ENCODE measurements at regions not wholly inside any gene's neighbourhood (a gene's known extent, or its start where the extent isn't known, plus 50 kb on each side); places are given as distances from the start of the nearest gene placed in this dataset.

DNA sequence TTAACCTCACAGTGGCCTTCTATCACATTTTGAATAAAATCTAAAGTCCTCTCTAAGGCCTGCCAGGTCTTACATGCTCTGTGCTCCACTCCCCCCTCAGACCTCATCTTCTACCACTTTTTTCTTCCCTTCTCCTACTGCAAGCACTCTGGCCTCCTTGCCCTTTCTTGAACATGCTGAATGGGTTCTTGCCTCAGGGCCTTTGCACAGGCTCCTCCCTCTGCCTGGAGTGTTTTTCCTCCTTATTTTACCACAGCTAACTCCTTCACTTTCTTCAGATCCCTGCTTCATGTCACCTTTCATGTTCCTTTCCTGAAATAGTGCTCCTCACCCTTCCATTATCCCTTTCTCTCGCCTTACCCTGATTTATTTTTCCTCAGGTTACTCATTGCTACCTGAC lies 97.9 kb upstream of the FOXP4 start:
- no peaks in the 10 kb centered on the region for H3K9me3 ChIP-seq (ENCODE audit: control insufficient read depth, insufficient read depth, low read depth, low read length)
- H3K36me3 ChIP-seq (ENCODE audit: control insufficient read depth in 2 of 2, insufficient read depth in 1 of 2, low read length in 2 of 2) = no peaks in the 10 kb centered on the region
- H3K4me3 ChIP-seq (ENCODE audit: low read depth, low read length) = no peak overlapping the region
- CTCF ChIA-PET = interaction anchor here (1.0 to 8.7 kb wide), 6 partner anchors 17 to 176 kb away, joined by 3 to 86 read pairs (median 7); no protein-coding TSS in a partner anchor
- TF ChIP-seq YY2 (tag by site-specific recombination; IDR thresholded peaks at IDR 0.05) (no peak), ZNF707 (tag by site-specific recombination; IDR thresholded peaks at IDR 0.05) (no peak), ZNF623 (tag by site-specific recombination; IDR thresholded peaks at IDR 0.05) (peak; percentile 98), ZNF341 (tag by site-specific recombination; IDR thresholded peaks at IDR 0.05; ENCODE audit: low read depth) (peak; percentile 72), ZNF670 (tag by site-specific recombination; IDR thresholded peaks at IDR 0.05; ENCODE audit: low read depth) (no peak)
- POLR2A ChIA-PET = no interaction called here
- no peak overlapping the region for H3K27ac ChIP-seq (ENCODE audit: extremely low read depth, low read depth, low read length)
- H3K4me1 ChIP-seq (ENCODE audit: control insufficient read depth, insufficient read depth, low read length) = peaks cover 32% of the 10 kb centered on the region

- ChIA-PET POLR2A (interaction anchor here (0.6 to 1.7 kb wide), 2 partner anchors 12 to 284 kb away, joined by 3 to 4 read pairs; no protein-coding TSS in a partner anchor), CTCF (interaction anchor here (0.6 to 8.7 kb wide), 4 partner anchors 25 to 345 kb away, joined by 3 to 51 read pairs (median 7); no protein-coding TSS in a partner anchor)
- Histone ChIP-seq H3K27ac (ENCODE audit: extremely low read depth, low read depth, low read length) (peak overlapping the region; percentile 25), H3K4me1 (ENCODE audit: control insufficient read depth, insufficient read depth, low read length) (peaks cover 20% of the 10 kb centered on the region), H3K9me3 (ENCODE audit: control insufficient read depth, insufficient read depth, low read depth, low read length) (no peaks in the 10 kb centered on the region), H3K36me3 (ENCODE audit: control insufficient read depth in 2 of 2, insufficient read depth in 1 of 2, low read length in 2 of 2) (no peaks in the 10 kb centered on the region), H3K4me3 (ENCODE audit: low read depth, low read length) (no peak overlapping the region)
- no peak for TF ChIP-seq ZNF26 (tag by site-specific recombination; IDR thresholded peaks at IDR 0.05)
- TF ChIP-seq ZNF521 (tag by site-specific recombination; IDR thresholded peaks at IDR 0.05) = no peak
- TF ChIP-seq KLF9 (tag by site-specific recombination; IDR thresholded peaks at IDR 0.05; ENCODE audit: low read depth) = peak; percentile 66
- peak; percentile 98 for TF ChIP-seq ZNF624 (tag by site-specific recombination; IDR thresholded peaks at IDR 0.05)
- TF ChIP-seq ZNF664 (tag by site-specific recombination; IDR thresholded peaks at IDR 0.05) = no peak
- no peak for TF ChIP-seq ZNF514 (tag by site-specific recombination; IDR thresholded peaks at IDR 0.05)
- TF ChIP-seq ZNF677 (tag by site-specific recombination; IDR thresholded peaks at IDR 0.05) = peak; percentile 61; the same call in 1 of the 2 replicates
- TF ChIP-seq ZNF776 (tag by site-specific recombination; IDR thresholded peaks at IDR 0.05; ENCODE audit: borderline replicate concordance) = peak; percentile 93; the same call in 1 of the 2 replicates
- 0 out of 2 replicates have a peak, but pooled peaks have one; percentile 16 for TF ChIP-seq SCRT2 (tag by site-specific recombination; IDR thresholded peaks at IDR 0.05)
- TF ChIP-seq KLF7 (tag by site-specific recombination; IDR thresholded peaks at IDR 0.05; ENCODE audit: borderline replicate concordance) = peak; percentile 37; the same call in 1 of the 2 replicates
- no peak for TF ChIP-seq ZNF473 (tag by site-specific recombination; IDR thresholded peaks at IDR 0.05)
- TF ChIP-seq ZNF138 (tag by site-specific recombination; IDR thresholded peaks at IDR 0.05; ENCODE audit: borderline replicate concordance) = no peak
- TF ChIP-seq ZNF76 (tag by site-specific recombination; IDR thresholded peaks at IDR 0.05; ENCODE audit: borderline replicate concordance, low read depth) = 0 out of 2 replicates have a peak, but pooled peaks have one; percentile 19
- peak; percentile 57; the same call in 1 of the 2 replicates for TF ChIP-seq ZNF221 (tag by site-specific recombination; IDR thresholded peaks at IDR 0.05; ENCODE audit: borderline replicate concordance)
- TF ChIP-seq, protein P1, sequence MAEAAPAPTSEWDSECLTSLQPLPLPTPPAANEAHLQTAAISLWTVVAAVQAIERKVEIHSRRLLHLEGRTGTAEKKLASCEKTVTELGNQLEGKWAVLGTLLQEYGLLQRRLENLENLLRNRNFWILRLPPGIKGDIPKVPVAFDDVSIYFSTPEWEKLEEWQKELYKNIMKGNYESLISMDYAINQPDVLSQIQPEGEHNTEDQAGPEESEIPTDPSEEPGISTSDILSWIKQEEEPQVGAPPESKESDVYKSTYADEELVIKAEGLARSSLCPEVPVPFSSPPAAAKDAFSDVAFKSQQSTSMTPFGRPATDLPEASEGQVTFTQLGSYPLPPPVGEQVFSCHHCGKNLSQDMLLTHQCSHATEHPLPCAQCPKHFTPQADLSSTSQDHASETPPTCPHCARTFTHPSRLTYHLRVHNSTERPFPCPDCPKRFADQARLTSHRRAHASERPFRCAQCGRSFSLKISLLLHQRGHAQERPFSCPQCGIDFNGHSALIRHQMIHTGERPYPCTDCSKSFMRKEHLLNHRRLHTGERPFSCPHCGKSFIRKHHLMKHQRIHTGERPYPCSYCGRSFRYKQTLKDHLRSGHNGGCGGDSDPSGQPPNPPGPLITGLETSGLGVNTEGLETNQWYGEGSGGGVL (tag by site-specific recombination; IDR thresholded peaks at IDR 0.05) = 0 out of 2 replicates have a peak, but pooled peaks have one; percentile 27
- no peak for TF ChIP-seq ZNF571 (tag by site-specific recombination; IDR thresholded peaks at IDR 0.05)
- TF ChIP-seq, protein P2, sequence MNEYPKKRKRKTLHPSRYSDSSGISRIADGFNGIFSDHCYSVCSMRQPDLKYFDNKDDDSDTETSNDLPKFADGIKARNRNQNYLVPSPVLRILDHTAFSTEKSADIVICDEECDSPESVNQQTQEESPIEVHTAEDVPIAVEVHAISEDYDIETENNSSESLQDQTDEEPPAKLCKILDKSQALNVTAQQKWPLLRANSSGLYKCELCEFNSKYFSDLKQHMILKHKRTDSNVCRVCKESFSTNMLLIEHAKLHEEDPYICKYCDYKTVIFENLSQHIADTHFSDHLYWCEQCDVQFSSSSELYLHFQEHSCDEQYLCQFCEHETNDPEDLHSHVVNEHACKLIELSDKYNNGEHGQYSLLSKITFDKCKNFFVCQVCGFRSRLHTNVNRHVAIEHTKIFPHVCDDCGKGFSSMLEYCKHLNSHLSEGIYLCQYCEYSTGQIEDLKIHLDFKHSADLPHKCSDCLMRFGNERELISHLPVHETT (tag by site-specific recombination; IDR thresholded peaks at IDR 0.05) = 0 out of 2 replicates have a peak, but pooled peaks have one; percentile 9
- TF ChIP-seq SP7 (tag by site-specific recombination; IDR thresholded peaks at IDR 0.05) = peak; percentile 99
- no peak for TF ChIP-seq ZNF596 (tag by site-specific recombination; IDR thresholded peaks at IDR 0.05)
- 0 out of 2 replicates have a peak, but pooled peaks have one; percentile 6 for TF ChIP-seq WT1 (tag by site-specific recombination; IDR thresholded peaks at IDR 0.05)
- peak; percentile 22; the same call in 1 of the 2 replicates for TF ChIP-seq YY2 (tag by site-specific recombination; IDR thresholded peaks at IDR 0.05)
- 0 out of 2 replicates have a peak, but pooled peaks have one; percentile 33 for TF ChIP-seq PRDM6 (tag by site-specific recombination; IDR thresholded peaks at IDR 0.05)
- peak; percentile 78; the same call in 1 of the 2 replicates for TF ChIP-seq ZBTB20 (tag by site-specific recombination; IDR thresholded peaks at IDR 0.05)
These were observed 96.6 kb upstream of the FOXP4 start for GRCh38 chr6:41449399-41450245.
